CD14-positive monocyte (primary cell): ENCODE measurements at regions not wholly inside any gene's neighbourhood (a gene's known extent, or its start where the extent isn't known, plus 50 kb on each side); places are given as distances from the start of the nearest gene placed in this dataset.

Source experiments
- DNase-seq, 3 donors: peaks; one replicate each; pipeline ENCODE4 v3.0.0-alpha.2; 2011 to 2022
- H2AFZ ChIP-seq: 2 replicates; pipeline ENCODE4 v1.6.0; 2012; ENCODE audit warnings: mild to moderate bottlenecking, low read depth, low read length, inconsistent platforms; ENCODE audit not compliant: insufficient read depth, poor library complexity, severe bottlenecking
- H3K27ac ChIP-seq, 2 donors: 1 replicate in 1 of 2; 2 replicates in 1 of 2; pipeline ENCODE4 v1.5.1; 2012 to 2013; ENCODE audit warnings: low read length in 2 of 2, control low read depth in 1 of 2, inconsistent platforms in 1 of 2, low read depth in 1 of 2, mild to moderate bottlenecking in 1 of 2
- H3K27me3 ChIP-seq, 2 donors: one replicate each; pipeline versions ENCODE4 v1.6.0 to v1.6.1; 2011 to 2013; ENCODE audit warnings: low read length in 2 of 2; ENCODE audit not compliant: control insufficient read depth in 2 of 2, insufficient read depth in 2 of 2
- H3K36me3 ChIP-seq, 2 donors: replicated peaks in 1 of 2; 1 replicate in 1 of 2; 2 replicates in 1 of 2; pipeline versions ENCODE4 v1.5.1 to v1.6.1; 2012 to 2013; ENCODE audit warnings: low read length in 2 of 2, control low read depth in 1 of 2, inconsistent platforms in 1 of 2, mild to moderate bottlenecking in 1 of 2; ENCODE audit not compliant: insufficient read depth in 2 of 2, control insufficient read depth in 1 of 2
- H3K4me1 ChIP-seq, 2 donors: 1 replicate in 1 of 2; 2 replicates in 1 of 2; pipeline versions ENCODE4 v1.5.1 to v1.6.1; 2012 to 2013; ENCODE audit warnings: low read length in 2 of 2, control low read depth in 1 of 2, inconsistent platforms in 1 of 2, mild to moderate bottlenecking in 1 of 2, moderate library complexity in 1 of 2; ENCODE audit not compliant: insufficient read depth in 2 of 2, control insufficient read depth in 1 of 2
- H3K4me2 ChIP-seq: replicated peaks from 2 replicates; pipeline ENCODE3; 2012; ENCODE audit warnings: low read length, moderate library complexity, mild to moderate bottlenecking; ENCODE audit not compliant: poor library complexity, severe bottlenecking; ENCODE audit errors: extremely low read depth
- H3K4me3 ChIP-seq, 3 experiments: fragments of 200-600 bp in 1 of 3; sonication (generic) in 1 of 3; replicated peaks in 1 of 3; 1 replicate in 2 of 3; 2 replicates in 1 of 3; pipeline ENCODE4 v1.5.1; 2011 to 2013; ENCODE audit warnings: low read length in 3 of 3, mild to moderate bottlenecking in 3 of 3, control low read depth in 2 of 3, low read depth in 2 of 3, inconsistent platforms in 1 of 3, moderate library complexity in 1 of 3
- H3K79me2 ChIP-seq: 2 replicates; pipeline ENCODE4 v1.6.0; 2012; ENCODE audit warnings: mild to moderate bottlenecking, control low read depth, inconsistent platforms, low read length, moderate library complexity; ENCODE audit not compliant: insufficient read depth
- H3K9ac ChIP-seq: 2 replicates; pipeline ENCODE4 v1.6.0; 2017; ENCODE audit warnings: low read length, mild to moderate bottlenecking; ENCODE audit not compliant: insufficient read depth, poor library complexity, severe bottlenecking
- H3K9me3 ChIP-seq, 2 donors: replicated peaks in 1 of 2; 1 replicate in 1 of 2; 2 replicates in 1 of 2; pipeline versions ENCODE4 v1.5.1 to v1.6.1; 2012 to 2013; ENCODE audit warnings: low read length in 2 of 2, control low read depth in 1 of 2; ENCODE audit not compliant: control insufficient read depth in 1 of 2, insufficient read depth in 1 of 2
- H4K20me1 ChIP-seq: 2 replicates; pipeline ENCODE4 v1.6.0; 2012; ENCODE audit warnings: mild to moderate bottlenecking, low read length, control low read depth, moderate library complexity; ENCODE audit not compliant: insufficient read depth
- H3K27ac Mint-ChIP-seq, 7 donors: one replicate each; pipeline ENCODE4 v1.8.0; 2020; ENCODE audit warnings: mild to moderate bottlenecking in 7 of 7, mixed read lengths in 7 of 7, moderate library complexity in 6 of 7, inconsistent platforms in 2 of 7
- H3K27me3 Mint-ChIP-seq, 3 donors: one replicate each; pipeline ENCODE4 v1.8.0; 2021 to 2022; ENCODE audit warnings: low read depth in 3 of 3, mild to moderate bottlenecking in 3 of 3, mixed read lengths in 3 of 3, moderate library complexity in 3 of 3, inconsistent platforms in 1 of 3
- H3K36me3 Mint-ChIP-seq, 2 donors: one replicate each; pipeline ENCODE4 v1.8.0; 2020; ENCODE audit warnings: mixed read lengths in 2 of 2, inconsistent platforms in 1 of 2, mild to moderate bottlenecking in 1 of 2
- H3K4me1 Mint-ChIP-seq: one replicate; pipeline ENCODE4 v1.8.0; 2020; ENCODE audit warnings: mild to moderate bottlenecking, mixed read lengths
- H3K4me3 Mint-ChIP-seq, 2 donors: one replicate each; pipeline ENCODE4 v1.8.0; 2020; ENCODE audit warnings: mild to moderate bottlenecking in 2 of 2, mixed read lengths in 2 of 2, moderate library complexity in 1 of 2
- H3K9me3 Mint-ChIP-seq, 7 donors: one replicate each; pipeline ENCODE4 v1.8.0; 2020 to 2022; ENCODE audit warnings: mixed read lengths in 7 of 7, mild to moderate bottlenecking in 6 of 7, moderate library complexity in 6 of 7, inconsistent platforms in 2 of 7
- CTCF ChIP-seq: fragments of 200-600 bp; IDR thresholded peaks from one replicate; pipeline ENCODE4 v1.8.0; 2022; ENCODE audit warnings: antibody characterized with exemption, mild to moderate bottlenecking
- WGBS: methylation state at CpG from one replicate; pipeline ENCODE4 v1.1.5; 2013; ENCODE audit warnings: missing lambda C conversion rate; ENCODE audit not compliant: insufficient coverage; 5-methylcytosine and 5-hydroxymethylcytosine counted together
- intact Hi-C, 2 donors: fragments of 100-400 bp; cut with micrococcal nuclease; formaldehyde crosslinking; loops; one replicate each; pipeline versions ENCODE4 v1.15.0 to v1.15.1; 2023

GRCh38 chr3:43876648-43877047 lies 185.9 kb downstream of the ABHD5 start:
- no peak overlapping the region for H3K27ac ChIP-seq
- Mint-ChIP-seq H3K4me1 (peaks cover 6% of the 10 kb centered on the region), H3K27me3 (peaks cover 5 to 15% (median 8%) of the 10 kb centered on the region in 3 donors), H3K36me3 (no peaks in the 10 kb centered on the region), H3K9me3 (peaks cover 0 to 7% (median 3%) of the 10 kb centered on the region in 7 donors), H3K27ac (no peak overlapping the region), H3K4me3 (no peak overlapping the region)
- no peaks in the 10 kb centered on the region for H4K20me1 ChIP-seq
- no peak overlapping the region for H3K9ac ChIP-seq
- WGBS: 100% methylated on average over 1 of the region's 2 CpGs
- no peak overlapping the region for H3K4me2 ChIP-seq
- no peak overlapping the region for H2AFZ ChIP-seq
- no peak for TF ChIP-seq CTCF
- peaks cover 0 to 4% of the 10 kb centered on the region in 2 donors for H3K9me3 ChIP-seq
- no peaks in the 10 kb centered on the region for H3K27me3 ChIP-seq
- no peaks in the 10 kb centered on the region for H3K79me2 ChIP-seq
- no peak for DNase-seq
- H3K4me3 ChIP-seq: no peak overlapping the region
- intact Hi-C loops: no loop called here
- H3K4me1 ChIP-seq: no peaks in the 10 kb centered on the region
- no peaks in the 10 kb centered on the region for H3K36me3 ChIP-seq

GRCh38 chr3:43879166-43879565 lies 188.4 kb downstream of the ABHD5 start:
- no peak for TF ChIP-seq CTCF
- Histone ChIP-seq H3K9me3 (peaks cover 0 to 4% of the 10 kb centered on the region in 2 donors), H2AFZ (no peak overlapping the region), H3K79me2 (no peaks in the 10 kb centered on the region), H3K4me3 (no peak overlapping the region), H3K9ac (no peak overlapping the region), H3K27ac (no peak overlapping the region), H3K27me3 (no peaks in the 10 kb centered on the region), H3K4me2 (no peak overlapping the region), H3K4me1 (no peaks in the 10 kb centered on the region), H4K20me1 (no peaks in the 10 kb centered on the region), H3K36me3 (no peaks in the 10 kb centered on the region)
- no CpG with 5 or more reads among the region's 4 CpGs for WGBS
- intact Hi-C loops: no loop called here
- no peaks in the 10 kb centered on the region for H3K36me3 Mint-ChIP-seq
- no peaks in the 10 kb centered on the region for H3K4me1 Mint-ChIP-seq
- H3K27ac Mint-ChIP-seq: no peak overlapping the region
- no peak for DNase-seq
- H3K9me3 Mint-ChIP-seq: peaks cover 0 to 7% (median 3%) of the 10 kb centered on the region in 7 donors
- no peak overlapping the region for H3K4me3 Mint-ChIP-seq
- H3K27me3 Mint-ChIP-seq: peaks cover 5 to 17% (median 6%) of the 10 kb centered on the region in 3 donors
